HepG2 (cell line): ENCODE measurements at regions not wholly inside any gene's neighbourhood (a gene's known extent, or its start where the extent isn't known, plus 50 kb on each side); places are given as distances from the start of the nearest gene placed in this dataset.

Experiments used
- KDM2A ChIP-seq: sonication (generic); formaldehyde crosslinking; IDR thresholded peaks from 2 replicates; pipeline ENCODE4 v1.4.0; 2020; ENCODE audit warnings: low read depth, missing genetic modification reagents, borderline replicate concordance
- MYC ChIP-seq: sonication (generic); formaldehyde crosslinking; IDR thresholded peaks from 2 replicates; pipeline ENCODE4 v1.9.0; 2021; ENCODE audit warnings: missing genetic modification reagents, borderline replicate concordance
- ZNF350 ChIP-seq: sonication (generic); formaldehyde crosslinking; IDR thresholded peaks from 2 replicates; pipeline ENCODE4 v1.4.0; 2020; ENCODE audit warnings: mild to moderate bottlenecking, low read depth, missing genetic modification reagents, borderline replicate concordance
- ZSCAN25 ChIP-seq: sonication (generic); formaldehyde crosslinking; IDR thresholded peaks from 2 replicates; pipeline ENCODE4 v1.8.0; 2022; ENCODE audit warnings: mild to moderate bottlenecking, missing genetic modification reagents
- TF ChIP-seq, protein P1 (sequence below): sonication (generic); formaldehyde crosslinking; IDR thresholded peaks from 2 replicates; pipeline ENCODE4 v1.4.0; 2020; ENCODE audit warnings: mild to moderate bottlenecking, low read depth, missing genetic modification reagents

DNA sequence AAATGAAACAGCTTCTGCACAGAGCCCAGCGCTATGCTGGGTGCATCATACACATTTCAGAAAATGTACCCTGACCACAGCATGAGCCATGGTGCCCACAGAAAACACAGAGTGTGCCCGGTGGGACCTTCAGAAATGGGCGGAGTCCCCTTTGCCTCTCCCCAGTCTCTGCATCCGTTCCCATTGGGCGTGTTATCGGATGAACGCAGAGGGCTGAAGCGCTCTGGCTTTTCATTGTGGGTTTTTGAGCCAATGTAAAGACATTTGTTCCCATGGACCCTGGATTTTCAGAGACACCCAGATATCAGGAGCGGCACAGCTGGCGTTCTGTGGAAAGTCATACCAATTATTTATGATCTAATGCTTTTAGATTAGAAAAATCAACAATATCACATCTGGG lies 99.8 kb downstream of the DACT2 start:
- no peak for TF ChIP-seq ZNF350 (CRISPR knock-in tag)
- no peak for TF ChIP-seq KDM2A (CRISPR knock-in tag)
- TF ChIP-seq MYC: no peak
- TF ChIP-seq, protein P1, sequence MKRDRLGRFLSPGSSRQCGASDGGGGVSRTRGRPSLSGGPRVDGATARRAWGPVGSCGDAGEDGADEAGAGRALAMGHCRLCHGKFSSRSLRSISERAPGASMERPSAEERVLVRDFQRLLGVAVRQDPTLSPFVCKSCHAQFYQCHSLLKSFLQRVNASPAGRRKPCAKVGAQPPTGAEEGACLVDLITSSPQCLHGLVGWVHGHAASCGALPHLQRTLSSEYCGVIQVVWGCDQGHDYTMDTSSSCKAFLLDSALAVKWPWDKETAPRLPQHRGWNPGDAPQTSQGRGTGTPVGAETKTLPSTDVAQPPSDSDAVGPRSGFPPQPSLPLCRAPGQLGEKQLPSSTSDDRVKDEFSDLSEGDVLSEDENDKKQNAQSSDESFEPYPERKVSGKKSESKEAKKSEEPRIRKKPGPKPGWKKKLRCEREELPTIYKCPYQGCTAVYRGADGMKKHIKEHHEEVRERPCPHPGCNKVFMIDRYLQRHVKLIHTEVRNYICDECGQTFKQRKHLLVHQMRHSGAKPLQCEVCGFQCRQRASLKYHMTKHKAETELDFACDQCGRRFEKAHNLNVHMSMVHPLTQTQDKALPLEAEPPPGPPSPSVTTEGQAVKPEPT (CRISPR knock-in tag): no peak
- TF ChIP-seq ZSCAN25 (CRISPR knock-in tag): no peak
